IMR-90 (cell line): ENCODE measurements at regions not wholly inside any gene's neighbourhood (a gene's known extent, or its start where the extent isn't known, plus 50 kb on each side); places are given as distances from the start of the nearest gene placed in this dataset.

Experiments
- ATAC-seq: fragments of 200-7000 bp; cut with Tn5 transposase; 2 replicates; pipeline ENCODE4 v1.9.1; 2020; ENCODE audit warnings: low read depth, mild to moderate bottlenecking, moderate library complexity
- BruUV-seq: library from RNA; stranded (reverse); fragments of 400-500 nt; replicated peaks from 2 replicates; lab custom pipeline; 2021; lab: Mats Ljungman, UMichigan
- CTCF ChIA-PET: fragments of 300-600 bp; formaldehyde crosslinking; extraction: SDS; loops from one replicate; lab custom pipeline; 2021; ENCODE audit warnings: antibody characterized with exemption; lab: Yijun Ruan, JAX
- POLR2A ChIA-PET: fragments of 300-600 bp; sonication (Branson Sonifier 250); formaldehyde crosslinking; loops from one replicate; lab custom pipeline; 2022; ENCODE audit warnings: antibody characterized with exemption; ENCODE audit not compliant: unreplicated experiment; lab: Charles Lee
- DNase-seq: peaks from one replicate; pipeline ENCODE4 v3.0.0; 2013
- H2AFZ ChIP-seq: replicated peaks from 2 replicates; pipeline ENCODE3; 2013; ENCODE audit warnings: low read length, mild to moderate bottlenecking; ENCODE audit not compliant: poor library complexity
- H2AK5ac ChIP-seq: 2 replicates; pipeline ENCODE4 v1.6.1; 2013; ENCODE audit warnings: low read depth, low read length, inconsistent platforms
- H2AK9ac ChIP-seq: replicated peaks from 2 replicates; pipeline ENCODE3; 2013; ENCODE audit warnings: mild to moderate bottlenecking, low read depth, low read length, moderate library complexity; ENCODE audit not compliant: poor library complexity
- H2BK120ac ChIP-seq: 2 replicates; pipeline ENCODE4 v1.6.1; 2013; ENCODE audit warnings: low read depth, low read length, inconsistent platforms
- H2BK15ac ChIP-seq: 3 replicates; pipeline ENCODE4 v1.6.1; 2013; ENCODE audit warnings: low read depth, low read length, inconsistent platforms
- H2BK20ac ChIP-seq: 2 replicates; pipeline ENCODE4 v1.6.1; 2013; ENCODE audit warnings: low read depth, mild to moderate bottlenecking, inconsistent platforms, low read length, moderate library complexity
- H2BK5ac ChIP-seq: 2 replicates; pipeline ENCODE4 v1.6.1; 2013; ENCODE audit warnings: mild to moderate bottlenecking, low read depth, low read length, inconsistent platforms; ENCODE audit not compliant: poor library complexity, severe bottlenecking
- H3K14ac ChIP-seq: replicated peaks from 2 replicates; pipeline ENCODE4 v1.6.1; 2013; ENCODE audit warnings: low read depth, low read length, inconsistent platforms
- H3K18ac ChIP-seq: 2 replicates; pipeline ENCODE4 v1.6.1; 2013; ENCODE audit warnings: low read depth, low read length, control low read depth
- H3K23ac ChIP-seq: 2 replicates; pipeline ENCODE4 v1.6.1; 2013; ENCODE audit warnings: low read depth, low read length, inconsistent platforms
- H3K27ac ChIP-seq: 2 replicates; pipeline ENCODE4 v1.5.1; 2013; ENCODE audit warnings: mild to moderate bottlenecking, control low read depth, low read length; ENCODE audit not compliant: insufficient read depth
- H3K27me3 ChIP-seq: 2 replicates; pipeline ENCODE4 v1.6.1; 2013; ENCODE audit warnings: low read length; ENCODE audit not compliant: control insufficient read depth, insufficient read depth
- H3K36me3 ChIP-seq: 2 replicates; pipeline ENCODE4 v1.6.1; 2013; ENCODE audit warnings: low read length, mixed read lengths; ENCODE audit not compliant: control insufficient read depth, insufficient read depth
- H3K4ac ChIP-seq: 2 replicates; pipeline ENCODE4 v1.6.1; 2013; ENCODE audit warnings: low read depth, low read length, inconsistent platforms
- H3K4me1 ChIP-seq: 2 replicates; pipeline ENCODE4 v1.6.1; 2013; ENCODE audit warnings: low read length, mixed read lengths; ENCODE audit not compliant: control insufficient read depth, insufficient read depth
- H3K4me2 ChIP-seq: 2 replicates; pipeline ENCODE4 v1.6.1; 2013; ENCODE audit warnings: low read depth, mild to moderate bottlenecking, control low read depth, low read length, moderate library complexity
- H3K4me3 ChIP-seq: 2 replicates; pipeline ENCODE4 v1.5.1; 2013; ENCODE audit warnings: low read depth, mild to moderate bottlenecking, control low read depth, low read length, moderate library complexity; ENCODE audit not compliant: insufficient read depth
- H3K56ac ChIP-seq: 2 replicates; pipeline ENCODE4 v1.6.1; 2013; ENCODE audit warnings: low read length, inconsistent platforms; ENCODE audit not compliant: insufficient read depth; ENCODE audit errors: extremely low read depth
- H3K79me1 ChIP-seq, 2 experiments: 2 replicates each; pipeline ENCODE4 v1.6.1; 2013; ENCODE audit warnings: low read length in 2 of 2, inconsistent platforms in 1 of 2, low read depth in 1 of 2
- H3K9ac ChIP-seq: 2 replicates; pipeline ENCODE4 v1.6.1; 2013; ENCODE audit warnings: low read depth, low read length, control low read depth
- H3K9me1 ChIP-seq: 2 replicates; pipeline ENCODE4 v1.6.1; 2013; ENCODE audit warnings: low read length, inconsistent platforms; ENCODE audit not compliant: insufficient read depth
- H3K9me3 ChIP-seq: 2 replicates; pipeline ENCODE4 v1.6.1; 2013; ENCODE audit warnings: low read length; ENCODE audit not compliant: control insufficient read depth, insufficient read depth
- H4K20me1 ChIP-seq: 2 replicates; pipeline ENCODE4 v1.6.1; 2013; ENCODE audit warnings: low read length, inconsistent platforms; ENCODE audit not compliant: insufficient read depth
- H4K5ac ChIP-seq: 2 replicates; pipeline ENCODE4 v1.6.1; 2013; ENCODE audit warnings: mild to moderate bottlenecking, low read depth, low read length, control low read depth
- H4K8ac ChIP-seq, 2 experiments: 2 replicates each; pipeline ENCODE4 v1.6.1; 2013; ENCODE audit warnings: low read depth in 2 of 2, low read length in 2 of 2, control low read depth in 1 of 2, inconsistent platforms in 1 of 2
- H4K91ac ChIP-seq: 2 replicates; pipeline ENCODE4 v1.6.1; 2013; ENCODE audit warnings: low read depth, low read length, inconsistent platforms; ENCODE audit not compliant: insufficient read depth
- BHLHE40 ChIP-seq: fragments of 150-350 bp; IDR thresholded peaks from 2 replicates; pipeline ENCODE4 v1.6.1; 2016; ENCODE audit warnings: mild to moderate bottlenecking, low read depth, low read length
- CEBPB ChIP-seq: IDR thresholded peaks from 2 replicates; pipeline ENCODE4 v1.6.1; 2012; ENCODE audit warnings: low read depth, low read length, improper control_type of control experiment
- CHD1 ChIP-seq: IDR thresholded peaks from 2 replicates; pipeline ENCODE4 v1.6.1; 2012; ENCODE audit warnings: low read depth, low read length, improper control_type of control experiment
- CTCF ChIP-seq: conservative IDR thresholded peaks from 2 replicates; pipeline ENCODE4 v1.5.1; 2012; ENCODE audit warnings: mild to moderate bottlenecking, low read depth, low read length, improper control_type of control experiment
- ELK1 ChIP-seq: fragments of 150-350 bp; IDR thresholded peaks from 2 replicates; pipeline ENCODE4 v1.6.1; 2016; ENCODE audit warnings: low read depth, mild to moderate bottlenecking, low read length, moderate library complexity, borderline replicate concordance
- FOS ChIP-seq: fragments of 150-350 bp; IDR thresholded peaks from 2 replicates; pipeline ENCODE4 v1.6.1; 2016; ENCODE audit warnings: low read depth, low read length
- MAFK ChIP-seq: IDR thresholded peaks from 2 replicates; pipeline ENCODE4 v1.6.1; 2012; ENCODE audit warnings: low read depth, low read length, improper control_type of control experiment
- MAZ ChIP-seq: IDR thresholded peaks from 2 replicates; pipeline ENCODE4 v1.6.1; 2012; ENCODE audit warnings: low read depth, mild to moderate bottlenecking, low read length, improper control_type of control experiment, moderate library complexity, borderline replicate concordance
- MXI1 ChIP-seq: IDR thresholded peaks from 2 replicates; pipeline ENCODE4 v1.6.1; 2012; ENCODE audit warnings: low read depth, mild to moderate bottlenecking, low read length, moderate library complexity, borderline replicate concordance
- NFE2L2 ChIP-seq: fragments of 150-350 bp; IDR thresholded peaks from 2 replicates; pipeline ENCODE4 v1.6.1; 2016; ENCODE audit warnings: low read depth, mild to moderate bottlenecking, low read length
- POLR2A ChIP-seq: IDR thresholded peaks from 2 replicates; pipeline ENCODE4 v1.6.1; 2012; ENCODE audit warnings: mild to moderate bottlenecking, low read depth, low read length
- RAD21 ChIP-seq: IDR thresholded peaks from 2 replicates; pipeline ENCODE4 v1.6.1; 2012; ENCODE audit warnings: low read length, improper control_type of control experiment
- RCOR1 ChIP-seq: IDR thresholded peaks from 2 replicates; pipeline ENCODE4 v1.6.1; 2012; ENCODE audit warnings: mild to moderate bottlenecking, low read length, improper control_type of control experiment; ENCODE audit not compliant: insufficient replicate concordance
- RFX5 ChIP-seq: IDR thresholded peaks from 2 replicates; pipeline ENCODE4 v1.8.0; 2012; ENCODE audit warnings: low read depth, mild to moderate bottlenecking, low read length, moderate library complexity
- SMC3 ChIP-seq: fragments of 150-350 bp; IDR thresholded peaks from 2 replicates; pipeline ENCODE4 v1.6.1; 2016; ENCODE audit warnings: low read depth, mild to moderate bottlenecking, antibody characterized with exemption, low read length, moderate library complexity
- USF2 ChIP-seq: fragments of 150-350 bp; IDR thresholded peaks from 2 replicates; pipeline ENCODE4 v1.6.1; 2017; ENCODE audit warnings: mild to moderate bottlenecking, antibody characterized with exemption, low read length, low read depth
- WGBS, 2 experiments: methylation state at CpG; one replicate each; pipeline versions ENCODE4 v1.1.5 to v1.1.7; 2013; ENCODE audit warnings: missing lambda C conversion rate in 2 of 2; ENCODE audit not compliant: insufficient read length in 1 of 2; ENCODE audit errors: extremely low coverage in 2 of 2; 5-methylcytosine and 5-hydroxymethylcytosine counted together
- dilution Hi-C: fragments of 300-500 bp; cut with HindIII; formaldehyde crosslinking; loops from one replicate; pipeline ENCODE4 v1.14.3; 2018; ENCODE audit warnings: low sequenced_read_pairs; ENCODE audit not compliant: unreplicated experiment
- in situ Hi-C: fragments of 300-500 bp; cut with MboI; formaldehyde crosslinking; loops from 3 replicates; pipeline ENCODE4 v1.14.3; 2019; ENCODE audit warnings: low sequenced_read_pairs, inconsistent platforms, mixed read lengths
- intact Hi-C: fragments of 100-400 bp; cut with micrococcal nuclease; formaldehyde crosslinking; loops from 2 replicates; pipeline ENCODE4 v1.10.0; 2022

GRCh38 chr2:52127527-52127926 lies 1095.6 kb upstream of the NRXN1 start:
- peak overlapping the region; percentile 47 for H2AFZ ChIP-seq
- no peak overlapping the region for H3K14ac ChIP-seq
- dilution Hi-C loops (no loop called here), in situ Hi-C loops (no loop called here), intact Hi-C loops (no loop called here)
- no peak overlapping the region for H3K9ac ChIP-seq
- H3K79me1 ChIP-seq: no peaks in the 10 kb centered on the region
- peak overlapping the region; percentile 27; the same call in 1 of the 2 replicates for H2BK120ac ChIP-seq
- peak overlapping the region; percentile 70; the same call in 1 of the 2 replicates for H3K18ac ChIP-seq
- H3K27me3 ChIP-seq: no peaks in the 10 kb centered on the region
- H3K4ac ChIP-seq: peak overlapping the region; percentile 46; the same call in 1 of the 2 replicates
- no peaks in the 10 kb centered on the region for H3K9me1 ChIP-seq
- WGBS, 2 experiments: no CpG with 5 or more reads among the region's 1 CpG
- H3K4me2 ChIP-seq: no peak overlapping the region
- POLR2A ChIA-PET: no interaction called here
- H3K4me1 ChIP-seq: peaks cover 2% of the 10 kb centered on the region
- no peaks in the 10 kb centered on the region for H3K36me3 ChIP-seq
- H2BK5ac ChIP-seq: no peak overlapping the region
- CTCF ChIA-PET: no interaction called here
- no peak overlapping the region for H3K23ac ChIP-seq
- H2BK20ac ChIP-seq: peak overlapping the region; percentile 66; the same call in 1 of the 2 replicates
- no peak overlapping the region for H3K56ac ChIP-seq
- 0 out of 3 replicates have a peak overlapping the region, but pooled peaks have one; percentile 42 for H2BK15ac ChIP-seq
- H3K9me3 ChIP-seq: no peaks in the 10 kb centered on the region
- H4K20me1 ChIP-seq: no peaks in the 10 kb centered on the region
- H3K27ac ChIP-seq: no peak overlapping the region
- H4K8ac ChIP-seq: peak overlapping the region in 1 of 2 experiments; percentile 19; a peak in 1 of 4 replicates
- ATAC-seq (peak; percentile 51; the same call in 1 of the 2 replicates), DNase-seq (no peak)
- H2AK9ac ChIP-seq: no peak overlapping the region
- no peak overlapping the region for H4K91ac ChIP-seq
- peak overlapping the region; percentile 48; the same call in 1 of the 2 replicates for H4K5ac ChIP-seq
- TF ChIP-seq NFE2L2 (no peak), POLR2A (no peak), MXI1 (no peak), ELK1 (no peak), RFX5 (no peak), CHD1 (no peak), USF2 (no peak), RAD21 (no peak), BHLHE40 (no peak), MAZ (no peak), CEBPB (no peak), FOS (no peak), SMC3 (no peak), RCOR1 (no peak), MAFK (no peak), CTCF (no peak)
- no peak overlapping the region for H2AK5ac ChIP-seq
- no TSS peak for BruUV-seq
- no peak overlapping the region for H3K4me3 ChIP-seq
